IMR-90 (cell line): ENCODE measurements at regions not wholly inside any gene's neighbourhood (a gene's known extent, or its start where the extent isn't known, plus 50 kb on each side); places are given as distances from the start of the nearest gene placed in this dataset.
A peak's percentile ranks its signal among the peaks of the same experiment; 100 is the strongest.

Source experiments
- ATAC-seq: fragments of 200-7000 bp; cut with Tn5 transposase; 2 replicates; pipeline ENCODE4 v1.9.1; 2020; ENCODE audit warnings: low read depth, mild to moderate bottlenecking, moderate library complexity
- BruUV-seq: library from RNA; stranded (reverse); fragments of 400-500 nt; replicated peaks from 2 replicates; lab custom pipeline; 2021; lab: Mats Ljungman, UMichigan
- CTCF ChIA-PET: fragments of 300-600 bp; formaldehyde crosslinking; extraction: SDS; loops from one replicate; lab custom pipeline; 2021; ENCODE audit warnings: antibody characterized with exemption; lab: Yijun Ruan, JAX
- POLR2A ChIA-PET: fragments of 300-600 bp; sonication (Branson Sonifier 250); formaldehyde crosslinking; loops from one replicate; lab custom pipeline; 2022; ENCODE audit warnings: antibody characterized with exemption; ENCODE audit not compliant: unreplicated experiment; lab: Charles Lee
- DNase-seq: peaks from one replicate; pipeline ENCODE4 v3.0.0; 2013
- H2AFZ ChIP-seq: replicated peaks from 2 replicates; pipeline ENCODE3; 2013; ENCODE audit warnings: low read length, mild to moderate bottlenecking; ENCODE audit not compliant: poor library complexity
- H2AK5ac ChIP-seq: 2 replicates; pipeline ENCODE4 v1.6.1; 2013; ENCODE audit warnings: low read depth, low read length, inconsistent platforms
- H2AK9ac ChIP-seq: replicated peaks from 2 replicates; pipeline ENCODE3; 2013; ENCODE audit warnings: mild to moderate bottlenecking, low read depth, low read length, moderate library complexity; ENCODE audit not compliant: poor library complexity
- H2BK120ac ChIP-seq: 2 replicates; pipeline ENCODE4 v1.6.1; 2013; ENCODE audit warnings: low read depth, low read length, inconsistent platforms
- H2BK15ac ChIP-seq: 3 replicates; pipeline ENCODE4 v1.6.1; 2013; ENCODE audit warnings: low read depth, low read length, inconsistent platforms
- H2BK20ac ChIP-seq: 2 replicates; pipeline ENCODE4 v1.6.1; 2013; ENCODE audit warnings: low read depth, mild to moderate bottlenecking, inconsistent platforms, low read length, moderate library complexity
- H2BK5ac ChIP-seq: 2 replicates; pipeline ENCODE4 v1.6.1; 2013; ENCODE audit warnings: mild to moderate bottlenecking, low read depth, low read length, inconsistent platforms; ENCODE audit not compliant: poor library complexity, severe bottlenecking
- H3K14ac ChIP-seq: replicated peaks from 2 replicates; pipeline ENCODE4 v1.6.1; 2013; ENCODE audit warnings: low read depth, low read length, inconsistent platforms
- H3K18ac ChIP-seq: 2 replicates; pipeline ENCODE4 v1.6.1; 2013; ENCODE audit warnings: low read depth, low read length, control low read depth
- H3K23ac ChIP-seq: 2 replicates; pipeline ENCODE4 v1.6.1; 2013; ENCODE audit warnings: low read depth, low read length, inconsistent platforms
- H3K27ac ChIP-seq: 2 replicates; pipeline ENCODE4 v1.5.1; 2013; ENCODE audit warnings: mild to moderate bottlenecking, control low read depth, low read length; ENCODE audit not compliant: insufficient read depth
- H3K27me3 ChIP-seq: 2 replicates; pipeline ENCODE4 v1.6.1; 2013; ENCODE audit warnings: low read length; ENCODE audit not compliant: control insufficient read depth, insufficient read depth
- H3K36me3 ChIP-seq: 2 replicates; pipeline ENCODE4 v1.6.1; 2013; ENCODE audit warnings: low read length, mixed read lengths; ENCODE audit not compliant: control insufficient read depth, insufficient read depth
- H3K4ac ChIP-seq: 2 replicates; pipeline ENCODE4 v1.6.1; 2013; ENCODE audit warnings: low read depth, low read length, inconsistent platforms
- H3K4me1 ChIP-seq: 2 replicates; pipeline ENCODE4 v1.6.1; 2013; ENCODE audit warnings: low read length, mixed read lengths; ENCODE audit not compliant: control insufficient read depth, insufficient read depth
- H3K4me2 ChIP-seq: 2 replicates; pipeline ENCODE4 v1.6.1; 2013; ENCODE audit warnings: low read depth, mild to moderate bottlenecking, control low read depth, low read length, moderate library complexity
- H3K4me3 ChIP-seq: 2 replicates; pipeline ENCODE4 v1.5.1; 2013; ENCODE audit warnings: low read depth, mild to moderate bottlenecking, control low read depth, low read length, moderate library complexity; ENCODE audit not compliant: insufficient read depth
- H3K56ac ChIP-seq: 2 replicates; pipeline ENCODE4 v1.6.1; 2013; ENCODE audit warnings: low read length, inconsistent platforms; ENCODE audit not compliant: insufficient read depth; ENCODE audit errors: extremely low read depth
- H3K79me1 ChIP-seq, 2 experiments: 2 replicates each; pipeline ENCODE4 v1.6.1; 2013; ENCODE audit warnings: low read length in 2 of 2, inconsistent platforms in 1 of 2, low read depth in 1 of 2
- H3K9ac ChIP-seq: 2 replicates; pipeline ENCODE4 v1.6.1; 2013; ENCODE audit warnings: low read depth, low read length, control low read depth
- H3K9me1 ChIP-seq: 2 replicates; pipeline ENCODE4 v1.6.1; 2013; ENCODE audit warnings: low read length, inconsistent platforms; ENCODE audit not compliant: insufficient read depth
- H3K9me3 ChIP-seq: 2 replicates; pipeline ENCODE4 v1.6.1; 2013; ENCODE audit warnings: low read length; ENCODE audit not compliant: control insufficient read depth, insufficient read depth
- H4K20me1 ChIP-seq: 2 replicates; pipeline ENCODE4 v1.6.1; 2013; ENCODE audit warnings: low read length, inconsistent platforms; ENCODE audit not compliant: insufficient read depth
- H4K5ac ChIP-seq: 2 replicates; pipeline ENCODE4 v1.6.1; 2013; ENCODE audit warnings: mild to moderate bottlenecking, low read depth, low read length, control low read depth
- H4K8ac ChIP-seq, 2 experiments: 2 replicates each; pipeline ENCODE4 v1.6.1; 2013; ENCODE audit warnings: low read depth in 2 of 2, low read length in 2 of 2, control low read depth in 1 of 2, inconsistent platforms in 1 of 2
- H4K91ac ChIP-seq: 2 replicates; pipeline ENCODE4 v1.6.1; 2013; ENCODE audit warnings: low read depth, low read length, inconsistent platforms; ENCODE audit not compliant: insufficient read depth
- BHLHE40 ChIP-seq: fragments of 150-350 bp; IDR thresholded peaks from 2 replicates; pipeline ENCODE4 v1.6.1; 2016; ENCODE audit warnings: mild to moderate bottlenecking, low read depth, low read length
- CEBPB ChIP-seq: IDR thresholded peaks from 2 replicates; pipeline ENCODE4 v1.6.1; 2012; ENCODE audit warnings: low read depth, low read length, improper control_type of control experiment
- CHD1 ChIP-seq: IDR thresholded peaks from 2 replicates; pipeline ENCODE4 v1.6.1; 2012; ENCODE audit warnings: low read depth, low read length, improper control_type of control experiment
- CTCF ChIP-seq: conservative IDR thresholded peaks from 2 replicates; pipeline ENCODE4 v1.5.1; 2012; ENCODE audit warnings: mild to moderate bottlenecking, low read depth, low read length, improper control_type of control experiment
- ELK1 ChIP-seq: fragments of 150-350 bp; IDR thresholded peaks from 2 replicates; pipeline ENCODE4 v1.6.1; 2016; ENCODE audit warnings: low read depth, mild to moderate bottlenecking, low read length, moderate library complexity, borderline replicate concordance
- FOS ChIP-seq: fragments of 150-350 bp; IDR thresholded peaks from 2 replicates; pipeline ENCODE4 v1.6.1; 2016; ENCODE audit warnings: low read depth, low read length
- MAFK ChIP-seq: IDR thresholded peaks from 2 replicates; pipeline ENCODE4 v1.6.1; 2012; ENCODE audit warnings: low read depth, low read length, improper control_type of control experiment
- MAZ ChIP-seq: IDR thresholded peaks from 2 replicates; pipeline ENCODE4 v1.6.1; 2012; ENCODE audit warnings: low read depth, mild to moderate bottlenecking, low read length, improper control_type of control experiment, moderate library complexity, borderline replicate concordance
- MXI1 ChIP-seq: IDR thresholded peaks from 2 replicates; pipeline ENCODE4 v1.6.1; 2012; ENCODE audit warnings: low read depth, mild to moderate bottlenecking, low read length, moderate library complexity, borderline replicate concordance
- NFE2L2 ChIP-seq: fragments of 150-350 bp; IDR thresholded peaks from 2 replicates; pipeline ENCODE4 v1.6.1; 2016; ENCODE audit warnings: low read depth, mild to moderate bottlenecking, low read length
- POLR2A ChIP-seq: IDR thresholded peaks from 2 replicates; pipeline ENCODE4 v1.6.1; 2012; ENCODE audit warnings: mild to moderate bottlenecking, low read depth, low read length
- RAD21 ChIP-seq: IDR thresholded peaks from 2 replicates; pipeline ENCODE4 v1.6.1; 2012; ENCODE audit warnings: low read length, improper control_type of control experiment
- RCOR1 ChIP-seq: IDR thresholded peaks from 2 replicates; pipeline ENCODE4 v1.6.1; 2012; ENCODE audit warnings: mild to moderate bottlenecking, low read length, improper control_type of control experiment; ENCODE audit not compliant: insufficient replicate concordance
- RFX5 ChIP-seq: IDR thresholded peaks from 2 replicates; pipeline ENCODE4 v1.8.0; 2012; ENCODE audit warnings: low read depth, mild to moderate bottlenecking, low read length, moderate library complexity
- SMC3 ChIP-seq: fragments of 150-350 bp; IDR thresholded peaks from 2 replicates; pipeline ENCODE4 v1.6.1; 2016; ENCODE audit warnings: low read depth, mild to moderate bottlenecking, antibody characterized with exemption, low read length, moderate library complexity
- USF2 ChIP-seq: fragments of 150-350 bp; IDR thresholded peaks from 2 replicates; pipeline ENCODE4 v1.6.1; 2017; ENCODE audit warnings: mild to moderate bottlenecking, antibody characterized with exemption, low read length, low read depth
- WGBS, 2 experiments: methylation state at CpG; one replicate each; pipeline versions ENCODE4 v1.1.5 to v1.1.7; 2013; ENCODE audit warnings: missing lambda C conversion rate in 2 of 2; ENCODE audit not compliant: insufficient read length in 1 of 2; ENCODE audit errors: extremely low coverage in 2 of 2; 5-methylcytosine and 5-hydroxymethylcytosine counted together
- dilution Hi-C: fragments of 300-500 bp; cut with HindIII; formaldehyde crosslinking; loops from one replicate; pipeline ENCODE4 v1.14.3; 2018; ENCODE audit warnings: low sequenced_read_pairs; ENCODE audit not compliant: unreplicated experiment
- in situ Hi-C: fragments of 300-500 bp; cut with MboI; formaldehyde crosslinking; loops from 3 replicates; pipeline ENCODE4 v1.14.3; 2019; ENCODE audit warnings: low sequenced_read_pairs, inconsistent platforms, mixed read lengths
- intact Hi-C: fragments of 100-400 bp; cut with micrococcal nuclease; formaldehyde crosslinking; loops from 2 replicates; pipeline ENCODE4 v1.10.0; 2022

GRCh38 chr5:174526177-174526576, 198.2 kb upstream of the MSX2 start:
- H3K9me1 ChIP-seq, result peaks cover 4% of the 10 kb centered on the region; the same call in 1 of the 2 replicates
- no peaks in the 10 kb centered on the region for H3K27me3 ChIP-seq
- no peak overlapping the region for H3K23ac ChIP-seq
- H2BK120ac ChIP-seq, result peak overlapping the region; percentile 52
- in situ Hi-C loops, result no loop called here
- CTCF ChIA-PET, result interaction anchor here (0.6 kb wide), 1 partner anchor 86 kb away, joined by 3 read pairs; no protein-coding TSS in a partner anchor
- intact Hi-C loops, result no loop called here
- H3K4me3 ChIP-seq, result no peak overlapping the region
- no peak overlapping the region for H2AK9ac ChIP-seq
- H3K14ac ChIP-seq, result no peak overlapping the region
- H3K9me3 ChIP-seq, result no peaks in the 10 kb centered on the region
- H3K27ac ChIP-seq, result no peak overlapping the region
- H2BK15ac ChIP-seq, result no peak overlapping the region
- no peaks in the 10 kb centered on the region for H4K20me1 ChIP-seq
- no peak overlapping the region; the same call in 1 of the 2 replicates for H4K5ac ChIP-seq
- no peak for TF ChIP-seq FOS
- TF ChIP-seq RCOR1, result no peak
- no peak for TF ChIP-seq POLR2A
- no peak for TF ChIP-seq NFE2L2
- TF ChIP-seq CEBPB, result no peak
- no peak for TF ChIP-seq RFX5
- TF ChIP-seq CHD1, result no peak
- TF ChIP-seq MXI1, result no peak
- TF ChIP-seq ELK1, result no peak
- no peak for TF ChIP-seq USF2
- no peak for TF ChIP-seq RAD21
- no peak for TF ChIP-seq MAFK
- TF ChIP-seq MAZ, result no peak
- no peak for TF ChIP-seq BHLHE40
- no peak for TF ChIP-seq CTCF
- TF ChIP-seq SMC3, result no peak
- H3K56ac ChIP-seq, result no peak overlapping the region
- BruUV-seq, result no TSS peak
- dilution Hi-C loops, result no loop called here
- no peak overlapping the region for H3K4me2 ChIP-seq
- no peak overlapping the region for H2AK5ac ChIP-seq
- DNase-seq, result no peak
- 71% methylated on average over 1 of the region's 4 CpGs; no CpG with 5 or more reads in 1 of the 2 experiments for WGBS, 2 experiments
- no peak overlapping the region for H4K8ac ChIP-seq
- peak overlapping the region; percentile 33 for H2BK20ac ChIP-seq
- peak overlapping the region; percentile 56; the same call in 1 of the 2 replicates for H3K4ac ChIP-seq
- POLR2A ChIA-PET, result no interaction called here
- H3K4me1 ChIP-seq, result peaks cover 10% of the 10 kb centered on the region
- H3K36me3 ChIP-seq, result no peaks in the 10 kb centered on the region
- H2BK5ac ChIP-seq, result no peak overlapping the region
- no peak overlapping the region for H3K9ac ChIP-seq
- H3K18ac ChIP-seq, result no peak overlapping the region
- no peak for ATAC-seq
- H4K91ac ChIP-seq, result peak overlapping the region; percentile 26; the same call in 1 of the 2 replicates
- no peaks in the 10 kb centered on the region for H3K79me1 ChIP-seq
- H2AFZ ChIP-seq, result no peak overlapping the region
